ENCODE measurements at regions not wholly inside any gene's neighbourhood (a gene's known extent, or its start where the extent isn't known, plus 50 kb on each side); places are given as distances from the start of the nearest gene placed in this dataset.

GRCh38 chr3:152650177-152650576, 184.8 kb upstream of the P2RY1 start:
- TF ChIP-seq CTCF (IDR thresholded peaks at IDR 0.05; ENCODE audit: insufficient read depth, low read length, poor library complexity, severe bottlenecking), result no peak
- TF ChIP-seq EZH2phosphoT487 (conservative IDR thresholded peaks at IDR 0.05; ENCODE audit: low read length), result no peak

All from SU-DHL-6 (cell line).